ENCODE measurements at regions not wholly inside any gene's neighbourhood (a gene's known extent, or its start where the extent isn't known, plus 50 kb on each side); places are given as distances from the start of the nearest gene placed in this dataset.

GRCh38 chr1:229108598-229109201, 162.2 kb upstream of the RAB4A start:
- TF ChIP-seq CTCF (IDR thresholded peaks at IDR 0.05; ENCODE audit: poor library complexity, severe bottlenecking) (no peak), TAF1 (IDR thresholded peaks at IDR 0.05; ENCODE audit: low read depth) (no peak), EZH2 (IDR thresholded peaks at IDR 0.05; ENCODE audit: borderline replicate concordance, insufficient read depth, low read length, poor library complexity, severe bottlenecking) (no peak), REST (IDR thresholded peaks at IDR 0.05; ENCODE audit: borderline replicate concordance) (no peak), POLR2AphosphoS5 (IDR thresholded peaks at IDR 0.05) (no peak), MXI1 (conservative IDR thresholded peaks at IDR 0.05; ENCODE audit: poor library complexity, severe bottlenecking) (no peak), SMC3 (conservative IDR thresholded peaks at IDR 0.05; ENCODE audit: poor library complexity) (no peak)
